ENCODE measurements at regions not wholly inside any gene's neighbourhood (a gene's known extent, or its start where the extent isn't known, plus 50 kb on each side); places are given as distances from the start of the nearest gene placed in this dataset.

DNA sequence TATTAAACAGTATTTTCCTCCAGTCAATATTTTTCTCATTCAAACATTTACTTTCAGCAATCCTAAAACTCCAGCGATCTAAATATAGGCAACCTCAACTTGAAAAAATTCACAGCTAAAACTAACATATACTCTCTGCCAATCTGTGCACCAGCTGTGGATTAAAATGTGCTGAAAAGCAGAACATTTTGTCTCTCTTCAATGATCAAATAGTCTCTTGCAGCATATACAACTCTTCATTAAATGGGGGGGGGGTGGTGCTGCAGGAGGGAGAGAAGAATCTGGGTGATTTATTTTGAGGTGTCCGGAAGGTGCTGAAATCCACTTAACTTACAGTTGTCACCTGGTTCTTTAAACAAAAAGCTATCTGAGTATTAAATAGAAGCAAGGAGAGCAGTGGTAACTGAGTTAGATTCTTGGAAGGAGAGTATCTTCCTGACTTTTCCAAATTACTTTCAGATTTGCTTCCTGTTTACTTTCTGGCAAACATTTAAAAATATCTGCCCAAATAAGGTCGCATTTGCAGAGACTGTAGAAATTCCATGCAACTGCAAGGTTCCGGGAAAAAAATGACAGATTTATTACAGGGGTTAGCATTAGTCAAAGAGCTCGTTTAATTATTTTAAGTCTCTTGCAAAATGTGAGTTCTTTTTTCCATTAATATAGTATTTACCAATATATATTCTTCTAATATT lies 904.7 kb upstream of the ACVR2A start:
- Histone ChIP-seq H3K4me3 (ENCODE audit: low read length in 3 of 3) (peak overlapping the region in 1 of 3 donors; percentile 11), H3K9me3 (ENCODE audit: control insufficient read depth in 2 of 3, insufficient read depth in 1 of 3, low read length in 3 of 3) (no peaks in the 10 kb centered on the region), H3K27me3 (ENCODE audit: control insufficient read depth, insufficient read depth, low read length) (no peaks in the 10 kb centered on the region), H3K9ac (ENCODE audit: low read length in 3 of 3) (no peak overlapping the region), H3K27ac (ENCODE audit: low read depth in 2 of 2, low read length in 2 of 2) (peak overlapping the region in 1 of 2 donors; percentile 5), H3K36me3 (ENCODE audit: control insufficient read depth in 2 of 3, insufficient read depth in 3 of 3, low read length in 3 of 3) (no peaks in the 10 kb centered on the region), H3K4me1 (ENCODE audit: control insufficient read depth in 2 of 3, insufficient read depth in 2 of 3, low read depth in 1 of 3, low read length in 3 of 3) (peaks cover 0 to 5% (median 0%) of the 10 kb centered on the region in 3 donors)
- TF ChIP-seq, protein P1, sequence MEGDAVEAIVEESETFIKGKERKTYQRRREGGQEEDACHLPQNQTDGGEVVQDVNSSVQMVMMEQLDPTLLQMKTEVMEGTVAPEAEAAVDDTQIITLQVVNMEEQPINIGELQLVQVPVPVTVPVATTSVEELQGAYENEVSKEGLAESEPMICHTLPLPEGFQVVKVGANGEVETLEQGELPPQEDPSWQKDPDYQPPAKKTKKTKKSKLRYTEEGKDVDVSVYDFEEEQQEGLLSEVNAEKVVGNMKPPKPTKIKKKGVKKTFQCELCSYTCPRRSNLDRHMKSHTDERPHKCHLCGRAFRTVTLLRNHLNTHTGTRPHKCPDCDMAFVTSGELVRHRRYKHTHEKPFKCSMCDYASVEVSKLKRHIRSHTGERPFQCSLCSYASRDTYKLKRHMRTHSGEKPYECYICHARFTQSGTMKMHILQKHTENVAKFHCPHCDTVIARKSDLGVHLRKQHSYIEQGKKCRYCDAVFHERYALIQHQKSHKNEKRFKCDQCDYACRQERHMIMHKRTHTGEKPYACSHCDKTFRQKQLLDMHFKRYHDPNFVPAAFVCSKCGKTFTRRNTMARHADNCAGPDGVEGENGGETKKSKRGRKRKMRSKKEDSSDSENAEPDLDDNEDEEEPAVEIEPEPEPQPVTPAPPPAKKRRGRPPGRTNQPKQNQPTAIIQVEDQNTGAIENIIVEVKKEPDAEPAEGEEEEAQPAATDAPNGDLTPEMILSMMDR (IDR thresholded peaks at IDR 0.05; ENCODE audit: borderline replicate concordance, extremely low read depth, insufficient read depth) = no peak
- FAIRE-seq (peak; percentile 35), DNase-seq (peak in 2 of 5 donors; percentile 33 to 55)
- intact Hi-C loops (cut with DNase I) = no loop called here

DNA sequence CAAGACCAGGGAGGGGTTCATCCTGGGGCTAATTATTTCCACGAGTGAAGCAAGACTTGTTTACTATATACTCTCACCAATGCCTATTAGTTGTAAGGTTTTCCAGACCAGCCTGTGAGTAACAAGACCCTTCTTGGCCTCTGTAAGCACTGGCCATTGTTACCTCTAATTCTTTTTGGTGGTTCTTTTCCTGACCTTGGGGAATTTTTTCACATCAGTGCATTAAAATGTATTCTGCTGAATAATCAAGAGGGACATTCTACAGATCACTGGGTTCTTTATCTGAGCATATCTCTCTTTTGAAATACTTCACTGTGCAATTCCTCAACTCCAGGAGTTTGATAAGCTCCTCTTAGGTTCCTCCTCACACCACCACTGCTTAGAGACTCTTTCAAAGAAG lies 909.9 kb upstream of the ACVR2A start:
- Histone ChIP-seq H3K27me3 (ENCODE audit: control insufficient read depth, insufficient read depth, low read length) (no peaks in the 10 kb centered on the region), H3K36me3 (ENCODE audit: control insufficient read depth in 2 of 3, insufficient read depth in 3 of 3, low read length in 3 of 3) (no peaks in the 10 kb centered on the region), H3K4me3 (ENCODE audit: low read length in 3 of 3) (no peak overlapping the region), H3K9ac (ENCODE audit: low read length in 3 of 3) (no peak overlapping the region), H3K4me1 (ENCODE audit: control insufficient read depth in 2 of 3, insufficient read depth in 2 of 3, low read depth in 1 of 3, low read length in 3 of 3) (peaks cover 0 to 5% (median 0%) of the 10 kb centered on the region in 3 donors), H3K27ac (ENCODE audit: low read depth in 2 of 2, low read length in 2 of 2) (no peak overlapping the region), H3K9me3 (ENCODE audit: control insufficient read depth in 2 of 3, insufficient read depth in 1 of 3, low read length in 3 of 3) (peaks cover 0 to 10% (median 0%) of the 10 kb centered on the region in 3 donors)
- no peak for DNase-seq
- TF ChIP-seq, protein P1 (IDR thresholded peaks at IDR 0.05; ENCODE audit: borderline replicate concordance, extremely low read depth, insufficient read depth) = no peak
- intact Hi-C loops (cut with DNase I) = no loop called here
- FAIRE-seq = no peak

GRCh38 chr2:146931109-146931508 lies 913.7 kb upstream of the ACVR2A start:
- peak in 1 of 5 donors; percentile 20 for DNase-seq
- Histone ChIP-seq H3K36me3 (ENCODE audit: control insufficient read depth in 2 of 3, insufficient read depth in 3 of 3, low read length in 3 of 3) (no peaks in the 10 kb centered on the region), H3K4me3 (ENCODE audit: low read length in 3 of 3) (no peak overlapping the region), H3K9ac (ENCODE audit: low read length in 3 of 3) (no peak overlapping the region), H3K27me3 (ENCODE audit: control insufficient read depth, insufficient read depth, low read length) (no peaks in the 10 kb centered on the region), H3K4me1 (ENCODE audit: control insufficient read depth in 2 of 3, insufficient read depth in 2 of 3, low read depth in 1 of 3, low read length in 3 of 3) (no peaks in the 10 kb centered on the region), H3K9me3 (ENCODE audit: control insufficient read depth in 2 of 3, insufficient read depth in 1 of 3, low read length in 3 of 3) (peaks cover 0 to 10% (median 0%) of the 10 kb centered on the region in 3 donors), H3K27ac (ENCODE audit: low read depth in 2 of 2, low read length in 2 of 2) (no peak overlapping the region)
- intact Hi-C loops (cut with DNase I) = no loop called here
- TF ChIP-seq, protein P1 (IDR thresholded peaks at IDR 0.05; ENCODE audit: borderline replicate concordance, extremely low read depth, insufficient read depth) = no peak
- FAIRE-seq = no peak

All from kidney (tissue), 13 donors.